SK-N-SH treated with all-trans-retinoic acid at 6 μM for 48 hours (cell line): ENCODE measurements at regions not wholly inside any gene's neighbourhood (a gene's known extent, or its start where the extent isn't known, plus 50 kb on each side); places are given as distances from the start of the nearest gene placed in this dataset.

Experiments
- ATAC-seq: fragments of 200-7000 bp; cut with Tn5 transposase; 3 replicates; pipeline ENCODE4 v1.9.1; 2020; ENCODE audit warnings: mild to moderate bottlenecking, moderate library complexity
- ARNTL ChIP-seq: fragments of 450-650 bp; formaldehyde crosslinking; IDR thresholded peaks from 2 replicates; pipeline ENCODE4 v1.5.0; 2020; ENCODE audit warnings: low read depth, mild to moderate bottlenecking, moderate library complexity, borderline replicate concordance
- BACH2 ChIP-seq: fragments of 250-450 bp; sonication (Bioruptor Pico); IDR thresholded peaks from 2 replicates; pipeline ENCODE4 v1.9.0; 2021; ENCODE audit warnings: mild to moderate bottlenecking, borderline replicate concordance
- CSDC2 ChIP-seq: fragments of 250-450 bp; sonication (Bioruptor Pico); IDR thresholded peaks from 2 replicates; pipeline ENCODE4 v1.5.0; 2020; ENCODE audit warnings: mild to moderate bottlenecking, moderate library complexity
- CSRNP3 ChIP-seq: fragments of 250-450 bp; sonication (Bioruptor Pico); IDR thresholded peaks from 2 replicates; pipeline ENCODE4 v1.5.1; 2021; ENCODE audit warnings: mild to moderate bottlenecking, moderate library complexity
- ESRRG ChIP-seq: fragments of 250-450 bp; sonication (Bioruptor Pico); IDR thresholded peaks from 2 replicates; pipeline ENCODE4 v1.6.1; 2021; ENCODE audit warnings: mild to moderate bottlenecking
- GLIS3 ChIP-seq: fragments of 250-450 bp; sonication (Bioruptor Pico); IDR thresholded peaks from 2 replicates; pipeline ENCODE4 v1.5.0; 2020; ENCODE audit warnings: mild to moderate bottlenecking, moderate library complexity
- ISL1 ChIP-seq: fragments of 250-450 bp; sonication (Bioruptor Pico); IDR thresholded peaks from 2 replicates; pipeline ENCODE4 v2.1.2; 2022; ENCODE audit warnings: mild to moderate bottlenecking, moderate library complexity
- PATZ1 ChIP-seq: fragments of 250-450 bp; sonication (Bioruptor Pico); IDR thresholded peaks from 2 replicates; pipeline ENCODE4 v1.8.0; 2020; ENCODE audit warnings: mild to moderate bottlenecking, moderate library complexity, borderline replicate concordance
- PPARA ChIP-seq: fragments of 250-450 bp; sonication (Bioruptor Pico); IDR thresholded peaks from 2 replicates; pipeline ENCODE4 v1.5.0; 2020; ENCODE audit warnings: mild to moderate bottlenecking, borderline replicate concordance
- RARB ChIP-seq: fragments of 250-450 bp; sonication (Bioruptor Pico); IDR thresholded peaks from 2 replicates; pipeline ENCODE4 v1.8.0; 2021; ENCODE audit warnings: mild to moderate bottlenecking, moderate library complexity
- SNAI2 ChIP-seq: fragments of 250-450 bp; sonication (Bioruptor Pico); IDR thresholded peaks from 2 replicates; pipeline ENCODE4 v1.5.0; 2020; ENCODE audit warnings: mild to moderate bottlenecking, moderate library complexity
- TCF4 ChIP-seq: fragments of 250-450 bp; sonication (Bioruptor Pico); IDR thresholded peaks from 2 replicates; pipeline ENCODE4 v1.8.0; 2021; ENCODE audit warnings: mild to moderate bottlenecking, moderate library complexity, borderline replicate concordance
- TOX ChIP-seq: fragments of 250-450 bp; sonication (Bioruptor Pico); IDR thresholded peaks from 2 replicates; pipeline ENCODE4 v1.8.0; 2021; ENCODE audit warnings: mild to moderate bottlenecking, moderate library complexity, borderline replicate concordance
- ZC3H10 ChIP-seq: fragments of 250-450 bp; sonication (Bioruptor Pico); IDR thresholded peaks from 2 replicates; pipeline ENCODE4 v1.5.1; 2021; ENCODE audit warnings: mild to moderate bottlenecking, moderate library complexity
- ZFP3 ChIP-seq: fragments of 250-450 bp; sonication (Bioruptor Pico); IDR thresholded peaks from 2 replicates; pipeline ENCODE4 v1.5.0; 2020; ENCODE audit warnings: mild to moderate bottlenecking, moderate library complexity
- ZFP30 ChIP-seq: fragments of 450-650 bp; formaldehyde crosslinking; IDR thresholded peaks from 2 replicates; pipeline ENCODE4 v1.5.0; 2022; ENCODE audit warnings: mild to moderate bottlenecking, moderate library complexity
- ZNF565 ChIP-seq: fragments of 450-650 bp; formaldehyde crosslinking; conservative IDR thresholded peaks from 2 replicates; pipeline ENCODE4 v1.5.0; 2020; ENCODE audit warnings: low read depth, mild to moderate bottlenecking, moderate library complexity
- ZNF70 ChIP-seq: fragments of 450-650 bp; formaldehyde crosslinking; IDR thresholded peaks from 2 replicates; pipeline ENCODE4 v1.5.0; 2020; ENCODE audit warnings: mild to moderate bottlenecking, moderate library complexity
- ZNF8 ChIP-seq: fragments of 450-650 bp; formaldehyde crosslinking; IDR thresholded peaks from 2 replicates; pipeline ENCODE4 v1.5.0; 2020; ENCODE audit warnings: mild to moderate bottlenecking, moderate library complexity
- TF ChIP-seq, protein P1 (sequence below): fragments of 250-450 bp; sonication (Bioruptor Pico); IDR thresholded peaks from 2 replicates; pipeline ENCODE4 v1.5.0; 2020; ENCODE audit warnings: mild to moderate bottlenecking, moderate library complexity
- TF ChIP-seq, protein P2 (sequence below): fragments of 250-450 bp; sonication (Bioruptor Pico); IDR thresholded peaks from 2 replicates; pipeline ENCODE4 v1.8.0; 2021; ENCODE audit warnings: low read depth, mild to moderate bottlenecking, moderate library complexity, borderline replicate concordance

- TF ChIP-seq, protein P1, sequence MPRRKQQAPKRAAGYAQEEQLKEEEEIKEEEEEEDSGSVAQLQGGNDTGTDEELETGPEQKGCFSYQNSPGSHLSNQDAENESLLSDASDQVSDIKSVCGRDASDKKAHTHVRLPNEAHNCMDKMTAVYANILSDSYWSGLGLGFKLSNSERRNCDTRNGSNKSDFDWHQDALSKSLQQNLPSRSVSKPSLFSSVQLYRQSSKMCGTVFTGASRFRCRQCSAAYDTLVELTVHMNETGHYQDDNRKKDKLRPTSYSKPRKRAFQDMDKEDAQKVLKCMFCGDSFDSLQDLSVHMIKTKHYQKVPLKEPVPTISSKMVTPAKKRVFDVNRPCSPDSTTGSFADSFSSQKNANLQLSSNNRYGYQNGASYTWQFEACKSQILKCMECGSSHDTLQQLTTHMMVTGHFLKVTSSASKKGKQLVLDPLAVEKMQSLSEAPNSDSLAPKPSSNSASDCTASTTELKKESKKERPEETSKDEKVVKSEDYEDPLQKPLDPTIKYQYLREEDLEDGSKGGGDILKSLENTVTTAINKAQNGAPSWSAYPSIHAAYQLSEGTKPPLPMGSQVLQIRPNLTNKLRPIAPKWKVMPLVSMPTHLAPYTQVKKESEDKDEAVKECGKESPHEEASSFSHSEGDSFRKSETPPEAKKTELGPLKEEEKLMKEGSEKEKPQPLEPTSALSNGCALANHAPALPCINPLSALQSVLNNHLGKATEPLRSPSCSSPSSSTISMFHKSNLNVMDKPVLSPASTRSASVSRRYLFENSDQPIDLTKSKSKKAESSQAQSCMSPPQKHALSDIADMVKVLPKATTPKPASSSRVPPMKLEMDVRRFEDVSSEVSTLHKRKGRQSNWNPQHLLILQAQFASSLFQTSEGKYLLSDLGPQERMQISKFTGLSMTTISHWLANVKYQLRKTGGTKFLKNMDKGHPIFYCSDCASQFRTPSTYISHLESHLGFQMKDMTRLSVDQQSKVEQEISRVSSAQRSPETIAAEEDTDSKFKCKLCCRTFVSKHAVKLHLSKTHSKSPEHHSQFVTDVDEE (CRISPR knock-in tag), result no peak
- TF ChIP-seq ZNF565 (CRISPR knock-in tag) (no peak), CSDC2 (no peak), PPARA (no peak), CSRNP3 (CRISPR knock-in tag) (no peak)
Measured at GRCh38 chr6:85116475-85116874, 333.4 kb upstream of the NT5E start (continued).

DNA sequence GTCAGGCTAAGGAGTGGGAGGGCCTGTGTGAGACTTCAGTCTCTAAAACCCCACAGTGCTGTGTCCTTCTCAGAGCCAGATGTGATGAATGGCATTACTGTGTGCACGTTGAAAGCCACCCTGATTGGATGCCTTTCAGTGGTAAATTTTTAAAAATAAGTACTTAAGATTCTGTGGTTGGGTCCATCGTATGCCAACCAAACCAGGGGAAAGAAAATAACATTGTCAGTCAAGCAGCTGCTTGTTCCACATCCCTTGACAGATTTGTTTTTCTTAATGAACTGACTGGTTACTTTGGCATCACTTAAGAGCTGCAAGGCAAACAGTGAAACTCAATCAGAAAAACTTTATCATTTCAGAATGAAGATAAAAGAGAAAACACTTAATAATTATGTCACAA is 334.0 kb upstream of the NT5E start:
- no peak for ATAC-seq

DNA sequence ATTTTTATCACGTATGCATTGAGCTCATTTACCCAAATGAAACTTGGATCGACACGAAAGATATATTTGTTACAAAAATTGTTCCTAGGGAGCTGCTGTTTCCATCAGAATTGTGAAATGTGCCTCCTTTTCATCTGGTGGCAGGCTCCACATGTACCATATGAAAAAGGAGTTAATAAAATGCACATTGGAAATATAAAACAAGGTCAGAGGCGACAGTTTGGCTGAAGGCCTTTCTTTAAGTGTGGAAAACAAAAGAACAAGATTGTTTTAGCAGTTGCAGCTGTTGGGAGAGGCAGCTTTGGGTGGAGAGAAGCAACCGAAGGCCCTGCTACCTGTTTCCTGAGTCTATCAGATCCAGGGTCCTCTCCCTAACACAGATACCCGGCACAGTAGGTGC is 334.5 kb upstream of the NT5E start:
- ATAC-seq, result no peak
- TF ChIP-seq PPARA (no peak), ESRRG (no peak), PATZ1 (no peak)
- TF ChIP-seq, protein P2, sequence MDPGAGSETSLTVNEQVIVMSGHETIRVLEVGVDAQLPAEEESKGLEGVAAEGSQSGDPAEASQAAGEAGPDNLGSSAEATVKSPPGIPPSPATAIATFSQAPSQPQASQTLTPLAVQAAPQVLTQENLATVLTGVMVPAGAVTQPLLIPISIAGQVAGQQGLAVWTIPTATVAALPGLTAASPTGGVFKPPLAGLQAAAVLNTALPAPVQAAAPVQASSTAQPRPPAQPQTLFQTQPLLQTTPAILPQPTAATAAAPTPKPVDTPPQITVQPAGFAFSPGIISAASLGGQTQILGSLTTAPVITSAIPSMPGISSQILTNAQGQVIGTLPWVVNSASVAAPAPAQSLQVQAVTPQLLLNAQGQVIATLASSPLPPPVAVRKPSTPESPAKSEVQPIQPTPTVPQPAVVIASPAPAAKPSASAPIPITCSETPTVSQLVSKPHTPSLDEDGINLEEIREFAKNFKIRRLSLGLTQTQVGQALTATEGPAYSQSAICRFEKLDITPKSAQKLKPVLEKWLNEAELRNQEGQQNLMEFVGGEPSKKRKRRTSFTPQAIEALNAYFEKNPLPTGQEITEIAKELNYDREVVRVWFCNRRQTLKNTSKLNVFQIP (CRISPR knock-in tag), result no peak
- TF ChIP-seq, all 23 proteins: peak for 0

More for the DNA sequence above, 334.0 kb upstream of the NT5E start:
- TF ChIP-seq TCF4 (no peak), ZNF70 (no peak), ARNTL (CRISPR knock-in tag) (no peak)

DNA sequence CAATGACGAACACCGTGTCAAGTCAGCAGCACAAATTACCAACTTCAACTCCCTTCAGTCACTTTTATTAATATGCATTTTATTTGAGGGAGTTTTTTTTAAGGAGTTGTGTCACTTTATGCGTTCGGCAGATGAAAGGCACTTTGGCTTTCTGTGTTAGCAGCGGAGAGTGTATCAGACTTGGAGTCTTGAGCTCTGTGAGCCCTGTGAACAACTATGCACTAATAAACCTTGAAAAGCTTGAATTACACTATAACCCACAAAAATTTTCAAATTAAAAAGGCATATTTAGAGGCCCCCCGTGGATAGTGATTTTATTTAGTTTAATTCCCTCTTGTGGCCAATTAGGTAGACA is 335.3 kb upstream of the NT5E start:
- ATAC-seq, result no peak
- TF ChIP-seq BACH2 (CRISPR knock-in tag), result no peak
- TF ChIP-seq PPARA, result no peak
- no peak for TF ChIP-seq TCF4
- no peak for TF ChIP-seq ZNF70
- no peak for TF ChIP-seq SNAI2
- TF ChIP-seq ISL1 (CRISPR knock-in tag), result no peak
- TF ChIP-seq ARNTL (CRISPR knock-in tag), result no peak

GRCh38 chr6:85113934-85114580 is 335.8 kb upstream of the NT5E start:
- ATAC-seq, result no peak
- no peak for TF ChIP-seq CSDC2
- no peak for TF ChIP-seq ZNF565 (CRISPR knock-in tag)
- TF ChIP-seq PATZ1, result no peak
- no peak for TF ChIP-seq BACH2 (CRISPR knock-in tag)
- TF ChIP-seq ARNTL (CRISPR knock-in tag), result no peak
- TF ChIP-seq ZC3H10 (CRISPR knock-in tag), result no peak
- TF ChIP-seq ZFP30, result no peak
- TF ChIP-seq, protein P1 (CRISPR knock-in tag), result no peak
- TF ChIP-seq TOX, result no peak
- TF ChIP-seq GLIS3 (CRISPR knock-in tag), result no peak
- TF ChIP-seq ESRRG, result no peak
- no peak for TF ChIP-seq ZNF70
- TF ChIP-seq RARB (CRISPR knock-in tag), result no peak
- TF ChIP-seq ISL1 (CRISPR knock-in tag), result no peak
- TF ChIP-seq ZFP3 (CRISPR knock-in tag), result no peak
- TF ChIP-seq PPARA, result no peak
- TF ChIP-seq TCF4, result no peak
- TF ChIP-seq ZNF8 (CRISPR knock-in tag), result no peak
